WTC11 (cell line): ENCODE measurements at regions not wholly inside any gene's neighbourhood (a gene's known extent, or its start where the extent isn't known, plus 50 kb on each side); places are given as distances from the start of the nearest gene placed in this dataset.

Experiments
- MXD4 ChIP-seq: fragments of 250-450 bp; sonication (Bioruptor Pico); IDR thresholded peaks from 2 replicates; pipeline ENCODE4 v1.8.0; 2021; ENCODE audit warnings: mild to moderate bottlenecking, moderate library complexity, borderline replicate concordance
- SP1 ChIP-seq: sonication (generic); formaldehyde crosslinking; conservative IDR thresholded peaks from 2 replicates; pipeline ENCODE4 v1.8.1; 2022; ENCODE audit warnings: missing genetic modification reagents
- TCF7 ChIP-seq: sonication (generic); formaldehyde crosslinking; IDR thresholded peaks from 2 replicates; pipeline ENCODE4 v1.8.0; 2022; ENCODE audit warnings: mild to moderate bottlenecking, low read depth, missing genetic modification reagents, moderate library complexity
- TP53 ChIP-seq: sonication (generic); formaldehyde crosslinking; IDR thresholded peaks from 2 replicates; pipeline ENCODE4 v1.8.1; 2023; ENCODE audit warnings: mild to moderate bottlenecking, missing genetic modification reagents
- ZNF138 ChIP-seq: sonication (generic); formaldehyde crosslinking; conservative IDR thresholded peaks from 2 replicates; pipeline ENCODE4 v1.8.1; 2022; ENCODE audit warnings: mild to moderate bottlenecking, moderate library complexity, missing genetic modification reagents
- TF ChIP-seq, protein P1 (sequence below): sonication (generic); formaldehyde crosslinking; IDR thresholded peaks from 2 replicates; pipeline ENCODE4 v1.8.1; 2022; ENCODE audit warnings: low read depth, missing genetic modification reagents, borderline replicate concordance
- TF ChIP-seq, protein P2 (sequence below): fragments of 200-600 bp; IDR thresholded peaks from 2 replicates; pipeline ENCODE4 v1.8.0; 2022; ENCODE audit warnings: antibody characterized with exemption
- TF ChIP-seq, protein P3 (sequence below): fragments of 250-450 bp; sonication (Bioruptor Pico); IDR thresholded peaks from 2 replicates; pipeline ENCODE4 v2.1.2; 2022; ENCODE audit warnings: mild to moderate bottlenecking, moderate library complexity
- TF ChIP-seq, protein P4 (sequence below): sonication (generic); formaldehyde crosslinking; IDR thresholded peaks from 2 replicates; pipeline ENCODE4 v1.8.0; 2022; ENCODE audit warnings: mild to moderate bottlenecking, missing genetic modification reagents
- TF ChIP-seq, protein P5 (sequence below): sonication (generic); formaldehyde crosslinking; conservative IDR thresholded peaks from 2 replicates; pipeline ENCODE4 v1.8.1; 2022; ENCODE audit warnings: mild to moderate bottlenecking, missing genetic modification reagents
- TF ChIP-seq, protein P6 (sequence below): sonication (generic); formaldehyde crosslinking; IDR thresholded peaks from 2 replicates; pipeline ENCODE4 v1.8.0; 2022; ENCODE audit warnings: mild to moderate bottlenecking, missing genetic modification reagents
- TF ChIP-seq, protein P7 (sequence below): sonication (generic); formaldehyde crosslinking; IDR thresholded peaks from 2 replicates; pipeline ENCODE4 v1.8.0; 2023; ENCODE audit warnings: mild to moderate bottlenecking, missing genetic modification reagents
- TF ChIP-seq, protein P8 (sequence below): sonication (generic); formaldehyde crosslinking; IDR thresholded peaks from 2 replicates; pipeline ENCODE4 v1.8.0; 2022; ENCODE audit warnings: missing genetic modification reagents

DNA sequence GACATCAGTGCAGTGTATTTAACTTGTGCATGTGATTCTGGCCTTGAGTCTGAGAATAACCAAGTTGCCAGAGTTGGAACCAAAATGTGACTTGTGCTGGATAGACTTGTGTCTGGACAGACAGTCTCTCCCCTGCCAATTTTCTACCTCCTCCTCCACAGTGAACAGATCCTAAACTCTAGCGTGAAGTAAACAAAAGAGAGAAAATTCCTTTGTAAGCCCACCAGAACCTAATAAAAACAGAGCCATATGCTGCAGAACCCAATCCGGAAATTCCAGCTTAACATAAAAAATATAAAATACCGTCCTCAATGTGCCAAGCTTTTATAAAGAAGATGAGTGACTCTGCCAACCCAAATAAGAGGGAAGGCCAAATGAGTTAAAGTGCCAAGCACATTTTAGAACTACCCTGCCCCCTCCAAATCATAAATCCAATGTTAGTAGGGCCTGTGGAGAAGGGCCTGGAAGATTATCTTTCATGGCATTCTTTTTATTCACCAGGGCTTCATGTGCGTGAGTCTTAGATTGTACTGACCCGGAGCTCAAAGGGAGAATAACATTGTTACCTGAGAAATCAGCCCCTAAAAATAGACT lies 344.6 kb upstream of the PROK2 start:
- TF ChIP-seq, protein P1, sequence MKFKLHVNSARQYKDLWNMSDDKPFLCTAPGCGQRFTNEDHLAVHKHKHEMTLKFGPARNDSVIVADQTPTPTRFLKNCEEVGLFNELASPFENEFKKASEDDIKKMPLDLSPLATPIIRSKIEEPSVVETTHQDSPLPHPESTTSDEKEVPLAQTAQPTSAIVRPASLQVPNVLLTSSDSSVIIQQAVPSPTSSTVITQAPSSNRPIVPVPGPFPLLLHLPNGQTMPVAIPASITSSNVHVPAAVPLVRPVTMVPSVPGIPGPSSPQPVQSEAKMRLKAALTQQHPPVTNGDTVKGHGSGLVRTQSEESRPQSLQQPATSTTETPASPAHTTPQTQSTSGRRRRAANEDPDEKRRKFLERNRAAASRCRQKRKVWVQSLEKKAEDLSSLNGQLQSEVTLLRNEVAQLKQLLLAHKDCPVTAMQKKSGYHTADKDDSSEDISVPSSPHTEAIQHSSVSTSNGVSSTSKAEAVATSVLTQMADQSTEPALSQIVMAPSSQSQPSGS, result no peak
- no peak for TF ChIP-seq TCF7 (CRISPR knock-in tag)
- TF ChIP-seq, protein P2, sequence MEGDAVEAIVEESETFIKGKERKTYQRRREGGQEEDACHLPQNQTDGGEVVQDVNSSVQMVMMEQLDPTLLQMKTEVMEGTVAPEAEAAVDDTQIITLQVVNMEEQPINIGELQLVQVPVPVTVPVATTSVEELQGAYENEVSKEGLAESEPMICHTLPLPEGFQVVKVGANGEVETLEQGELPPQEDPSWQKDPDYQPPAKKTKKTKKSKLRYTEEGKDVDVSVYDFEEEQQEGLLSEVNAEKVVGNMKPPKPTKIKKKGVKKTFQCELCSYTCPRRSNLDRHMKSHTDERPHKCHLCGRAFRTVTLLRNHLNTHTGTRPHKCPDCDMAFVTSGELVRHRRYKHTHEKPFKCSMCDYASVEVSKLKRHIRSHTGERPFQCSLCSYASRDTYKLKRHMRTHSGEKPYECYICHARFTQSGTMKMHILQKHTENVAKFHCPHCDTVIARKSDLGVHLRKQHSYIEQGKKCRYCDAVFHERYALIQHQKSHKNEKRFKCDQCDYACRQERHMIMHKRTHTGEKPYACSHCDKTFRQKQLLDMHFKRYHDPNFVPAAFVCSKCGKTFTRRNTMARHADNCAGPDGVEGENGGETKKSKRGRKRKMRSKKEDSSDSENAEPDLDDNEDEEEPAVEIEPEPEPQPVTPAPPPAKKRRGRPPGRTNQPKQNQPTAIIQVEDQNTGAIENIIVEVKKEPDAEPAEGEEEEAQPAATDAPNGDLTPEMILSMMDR, result no peak
- TF ChIP-seq, protein P3, sequence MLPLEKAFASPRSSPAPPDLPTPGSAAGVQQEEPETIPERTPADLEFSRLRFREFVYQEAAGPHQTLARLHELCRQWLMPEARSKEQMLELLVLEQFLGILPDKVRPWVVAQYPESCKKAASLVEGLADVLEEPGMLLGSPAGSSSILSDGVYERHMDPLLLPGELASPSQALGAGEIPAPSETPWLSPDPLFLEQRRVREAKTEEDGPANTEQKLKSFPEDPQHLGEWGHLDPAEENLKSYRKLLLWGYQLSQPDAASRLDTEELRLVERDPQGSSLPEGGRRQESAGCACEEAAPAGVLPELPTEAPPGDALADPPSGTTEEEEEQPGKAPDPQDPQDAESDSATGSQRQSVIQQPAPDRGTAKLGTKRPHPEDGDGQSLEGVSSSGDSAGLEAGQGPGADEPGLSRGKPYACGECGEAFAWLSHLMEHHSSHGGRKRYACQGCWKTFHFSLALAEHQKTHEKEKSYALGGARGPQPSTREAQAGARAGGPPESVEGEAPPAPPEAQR (CRISPR knock-in tag), result no peak
- no peak for TF ChIP-seq TP53 (CRISPR knock-in tag)
- TF ChIP-seq ZNF138 (CRISPR knock-in tag), result no peak
- TF ChIP-seq SP1, result no peak
- TF ChIP-seq, protein P4, sequence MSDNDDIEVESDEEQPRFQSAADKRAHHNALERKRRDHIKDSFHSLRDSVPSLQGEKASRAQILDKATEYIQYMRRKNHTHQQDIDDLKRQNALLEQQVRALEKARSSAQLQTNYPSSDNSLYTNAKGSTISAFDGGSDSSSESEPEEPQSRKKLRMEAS (CRISPR knock-in tag), result no peak
- TF ChIP-seq, protein P5, sequence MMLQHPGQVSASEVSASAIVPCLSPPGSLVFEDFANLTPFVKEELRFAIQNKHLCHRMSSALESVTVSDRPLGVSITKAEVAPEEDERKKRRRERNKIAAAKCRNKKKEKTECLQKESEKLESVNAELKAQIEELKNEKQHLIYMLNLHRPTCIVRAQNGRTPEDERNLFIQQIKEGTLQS (CRISPR knock-in tag), result no peak
- TF ChIP-seq, protein P6, sequence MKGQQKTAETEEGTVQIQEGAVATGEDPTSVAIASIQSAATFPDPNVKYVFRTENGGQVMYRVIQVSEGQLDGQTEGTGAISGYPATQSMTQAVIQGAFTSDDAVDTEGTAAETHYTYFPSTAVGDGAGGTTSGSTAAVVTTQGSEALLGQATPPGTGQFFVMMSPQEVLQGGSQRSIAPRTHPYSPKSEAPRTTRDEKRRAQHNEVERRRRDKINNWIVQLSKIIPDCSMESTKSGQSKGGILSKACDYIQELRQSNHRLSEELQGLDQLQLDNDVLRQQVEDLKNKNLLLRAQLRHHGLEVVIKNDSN (CRISPR knock-in tag), result no peak
- TF ChIP-seq, protein P7, sequence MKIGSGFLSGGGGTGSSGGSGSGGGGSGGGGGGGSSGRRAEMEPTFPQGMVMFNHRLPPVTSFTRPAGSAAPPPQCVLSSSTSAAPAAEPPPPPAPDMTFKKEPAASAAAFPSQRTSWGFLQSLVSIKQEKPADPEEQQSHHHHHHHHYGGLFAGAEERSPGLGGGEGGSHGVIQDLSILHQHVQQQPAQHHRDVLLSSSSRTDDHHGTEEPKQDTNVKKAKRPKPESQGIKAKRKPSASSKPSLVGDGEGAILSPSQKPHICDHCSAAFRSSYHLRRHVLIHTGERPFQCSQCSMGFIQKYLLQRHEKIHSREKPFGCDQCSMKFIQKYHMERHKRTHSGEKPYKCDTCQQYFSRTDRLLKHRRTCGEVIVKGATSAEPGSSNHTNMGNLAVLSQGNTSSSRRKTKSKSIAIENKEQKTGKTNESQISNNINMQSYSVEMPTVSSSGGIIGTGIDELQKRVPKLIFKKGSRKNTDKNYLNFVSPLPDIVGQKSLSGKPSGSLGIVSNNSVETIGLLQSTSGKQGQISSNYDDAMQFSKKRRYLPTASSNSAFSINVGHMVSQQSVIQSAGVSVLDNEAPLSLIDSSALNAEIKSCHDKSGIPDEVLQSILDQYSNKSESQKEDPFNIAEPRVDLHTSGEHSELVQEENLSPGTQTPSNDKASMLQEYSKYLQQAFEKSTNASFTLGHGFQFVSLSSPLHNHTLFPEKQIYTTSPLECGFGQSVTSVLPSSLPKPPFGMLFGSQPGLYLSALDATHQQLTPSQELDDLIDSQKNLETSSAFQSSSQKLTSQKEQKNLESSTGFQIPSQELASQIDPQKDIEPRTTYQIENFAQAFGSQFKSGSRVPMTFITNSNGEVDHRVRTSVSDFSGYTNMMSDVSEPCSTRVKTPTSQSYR (CRISPR knock-in tag), result no peak
- no peak for TF ChIP-seq MXD4
- TF ChIP-seq, protein P8, sequence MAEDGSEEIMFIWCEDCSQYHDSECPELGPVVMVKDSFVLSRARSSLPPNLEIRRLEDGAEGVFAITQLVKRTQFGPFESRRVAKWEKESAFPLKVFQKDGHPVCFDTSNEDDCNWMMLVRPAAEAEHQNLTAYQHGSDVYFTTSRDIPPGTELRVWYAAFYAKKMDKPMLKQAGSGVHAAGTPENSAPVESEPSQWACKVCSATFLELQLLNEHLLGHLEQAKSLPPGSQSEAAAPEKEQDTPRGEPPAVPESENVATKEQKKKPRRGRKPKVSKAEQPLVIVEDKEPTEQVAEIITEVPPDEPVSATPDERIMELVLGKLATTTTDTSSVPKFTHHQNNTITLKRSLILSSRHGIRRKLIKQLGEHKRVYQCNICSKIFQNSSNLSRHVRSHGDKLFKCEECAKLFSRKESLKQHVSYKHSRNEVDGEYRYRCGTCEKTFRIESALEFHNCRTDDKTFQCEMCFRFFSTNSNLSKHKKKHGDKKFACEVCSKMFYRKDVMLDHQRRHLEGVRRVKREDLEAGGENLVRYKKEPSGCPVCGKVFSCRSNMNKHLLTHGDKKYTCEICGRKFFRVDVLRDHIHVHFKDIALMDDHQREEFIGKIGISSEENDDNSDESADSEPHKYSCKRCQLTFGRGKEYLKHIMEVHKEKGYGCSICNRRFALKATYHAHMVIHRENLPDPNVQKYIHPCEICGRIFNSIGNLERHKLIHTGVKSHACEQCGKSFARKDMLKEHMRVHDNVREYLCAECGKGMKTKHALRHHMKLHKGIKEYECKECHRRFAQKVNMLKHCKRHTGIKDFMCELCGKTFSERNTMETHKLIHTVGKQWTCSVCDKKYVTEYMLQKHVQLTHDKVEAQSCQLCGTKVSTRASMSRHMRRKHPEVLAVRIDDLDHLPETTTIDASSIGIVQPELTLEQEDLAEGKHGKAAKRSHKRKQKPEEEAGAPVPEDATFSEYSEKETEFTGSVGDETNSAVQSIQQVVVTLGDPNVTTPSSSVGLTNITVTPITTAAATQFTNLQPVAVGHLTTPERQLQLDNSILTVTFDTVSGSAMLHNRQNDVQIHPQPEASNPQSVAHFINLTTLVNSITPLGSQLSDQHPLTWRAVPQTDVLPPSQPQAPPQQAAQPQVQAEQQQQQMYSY (CRISPR knock-in tag), result no peak
